HEK293 (cell line): ENCODE measurements at regions not wholly inside any gene's neighbourhood (a gene's known extent, or its start where the extent isn't known, plus 50 kb on each side); places are given as distances from the start of the nearest gene placed in this dataset.
A peak's percentile ranks its signal among the peaks of the same experiment; 100 is the strongest.

Experiments
- CTCF ChIA-PET: fragments of 350-600 bp; formaldehyde crosslinking; extraction: SDS; loops from one replicate; lab custom pipeline; 2021; ENCODE audit warnings: antibody characterized with exemption; lab: Yijun Ruan, JAX
- POLR2A ChIA-PET: fragments of 300-600 bp; formaldehyde crosslinking; extraction: SDS; loops from one replicate; lab custom pipeline; 2020; ENCODE audit warnings: antibody characterized with exemption, inconsistent platforms; lab: Yijun Ruan, JAX
- H3K27ac ChIP-seq: fragments of 200-500 bp; sonication (Bioruptor generic); 2 replicates; pipeline ENCODE4 v1.5.1; 2014; ENCODE audit warnings: low read depth, low read length, control low read depth, inconsistent platforms; ENCODE audit errors: extremely low read depth
- H3K36me3 ChIP-seq, 2 experiments: fragments of 200-500 bp in 1 of 2; sonication (Bioruptor generic) in 1 of 2; 1 replicate in 1 of 2; 2 replicates in 1 of 2; pipeline ENCODE4 v1.5.1; 2014 to 2017; ENCODE audit warnings: inconsistent platforms in 2 of 2, low read length in 2 of 2; ENCODE audit not compliant: control insufficient read depth in 2 of 2, insufficient read depth in 1 of 2
- H3K4me1 ChIP-seq: fragments of 200-500 bp; sonication (Bioruptor generic); 2 replicates; pipeline ENCODE4 v1.5.1; 2014; ENCODE audit warnings: mild to moderate bottlenecking, low read length, inconsistent platforms; ENCODE audit not compliant: control insufficient read depth, insufficient read depth
- H3K4me3 ChIP-seq: 2 replicates; pipeline ENCODE4 v1.5.1; 2011; ENCODE audit warnings: low read depth, mild to moderate bottlenecking, control low read depth, low read length, moderate library complexity
- H3K9me3 ChIP-seq: fragments of 200-500 bp; sonication (Bioruptor generic); 2 replicates; pipeline ENCODE4 v1.5.1; 2014; ENCODE audit warnings: low read depth, low read length, inconsistent platforms; ENCODE audit not compliant: control insufficient read depth, insufficient read depth
- GLI2 ChIP-seq: fragments of 450-650 bp; formaldehyde crosslinking; IDR thresholded peaks from 2 replicates; pipeline ENCODE4; 2017; ENCODE audit warnings: missing biosample characterization, missing genetic modification characterization, low read depth, borderline replicate concordance
- GLIS1 ChIP-seq: fragments of 450-650 bp; formaldehyde crosslinking; IDR thresholded peaks from 2 replicates; pipeline ENCODE4 v1.5.1; 2016; ENCODE audit warnings: missing biosample characterization, missing genetic modification characterization
- GLIS2 ChIP-seq: fragments of 450-650 bp; formaldehyde crosslinking; IDR thresholded peaks from 2 replicates; pipeline ENCODE4 v1.5.1; 2016; ENCODE audit warnings: missing biosample characterization, missing genetic modification characterization
- KLF17 ChIP-seq: fragments of 450-650 bp; formaldehyde crosslinking; IDR thresholded peaks from 2 replicates; pipeline ENCODE4 v1.5.1; 2016; ENCODE audit warnings: missing biosample characterization, missing genetic modification characterization
- OVOL3 ChIP-seq: fragments of 450-650 bp; formaldehyde crosslinking; IDR thresholded peaks from 2 replicates; pipeline ENCODE4 v1.5.1; 2016; ENCODE audit warnings: missing biosample characterization, missing genetic modification characterization
- RBAK ChIP-seq: fragments of 450-650 bp; formaldehyde crosslinking; IDR thresholded peaks from 2 replicates; pipeline ENCODE4 v1.5.1; 2016; ENCODE audit warnings: missing biosample characterization, missing genetic modification characterization
- ZBTB1 ChIP-seq: fragments of 450-650 bp; formaldehyde crosslinking; IDR thresholded peaks from 2 replicates; pipeline ENCODE4 v1.5.1; 2016; ENCODE audit warnings: missing biosample characterization, missing genetic modification characterization
- ZFP69B ChIP-seq: fragments of 450-650 bp; formaldehyde crosslinking; IDR thresholded peaks from 2 replicates; pipeline ENCODE4 v1.5.1; 2016; ENCODE audit warnings: missing biosample characterization, missing genetic modification characterization
- ZIC2 ChIP-seq: fragments of 450-650 bp; formaldehyde crosslinking; IDR thresholded peaks from 2 replicates; pipeline ENCODE4 v1.5.1; 2016; ENCODE audit warnings: missing biosample characterization, missing genetic modification characterization
- ZNF10 ChIP-seq: fragments of 450-650 bp; formaldehyde crosslinking; IDR thresholded peaks from 2 replicates; pipeline ENCODE4 v1.5.1; 2017; ENCODE audit warnings: missing biosample characterization, missing genetic modification characterization
- ZNF223 ChIP-seq: fragments of 450-650 bp; formaldehyde crosslinking; IDR thresholded peaks from 2 replicates; pipeline ENCODE4 v1.5.1; 2016; ENCODE audit warnings: missing biosample characterization, missing genetic modification characterization
- ZNF26 ChIP-seq: fragments of 450-650 bp; formaldehyde crosslinking; IDR thresholded peaks from 2 replicates; pipeline ENCODE4 v1.5.1; 2016; ENCODE audit warnings: missing biosample characterization, missing genetic modification characterization
- ZNF335 ChIP-seq: fragments of 450-650 bp; formaldehyde crosslinking; conservative IDR thresholded peaks from 2 replicates; pipeline ENCODE4 v1.5.1; 2016; ENCODE audit warnings: missing biosample characterization, missing genetic modification characterization
- ZNF391 ChIP-seq: fragments of 450-650 bp; formaldehyde crosslinking; IDR thresholded peaks from 2 replicates; pipeline ENCODE4 v1.5.1; 2016; ENCODE audit warnings: low read depth, missing biosample characterization, missing genetic modification characterization, borderline replicate concordance
- ZNF518A ChIP-seq: fragments of 450-650 bp; formaldehyde crosslinking; conservative IDR thresholded peaks from 2 replicates; pipeline ENCODE4 v1.5.1; 2016; ENCODE audit warnings: low read depth, missing biosample characterization, missing genetic modification characterization
- ZNF555 ChIP-seq: fragments of 450-650 bp; formaldehyde crosslinking; conservative IDR thresholded peaks from 2 replicates; pipeline ENCODE4 v1.5.1; 2017; ENCODE audit warnings: missing biosample characterization, mild to moderate bottlenecking, missing genetic modification characterization, inconsistent platforms
- ZNF777 ChIP-seq: fragments of 450-650 bp; formaldehyde crosslinking; IDR thresholded peaks from 2 replicates; pipeline ENCODE4 v1.5.1; 2017; ENCODE audit warnings: missing biosample characterization, missing genetic modification characterization, borderline replicate concordance
- ZNF791 ChIP-seq: fragments of 450-650 bp; formaldehyde crosslinking; IDR thresholded peaks from 2 replicates; pipeline ENCODE4 v1.5.1; 2016; ENCODE audit warnings: missing biosample characterization, missing genetic modification characterization

GRCh38 chr2:10504994-10505820, 57.1 kb upstream of the ODC1 start:
- Histone ChIP-seq H3K36me3 (no peaks in the 10 kb centered on the region), H3K27ac (no peak overlapping the region), H3K9me3 (no peaks in the 10 kb centered on the region), H3K4me3 (no peak overlapping the region), H3K4me1 (no peaks in the 10 kb centered on the region)
- ChIA-PET POLR2A (interaction anchor here (1.8 kb wide), 1 partner anchor 57 kb away, joined by 5 read pairs; the partner anchor contains the start of gene ODC1), CTCF (no interaction called here)
- TF ChIP-seq ZNF335 (tag by site-specific recombination) (no peak), KLF17 (tag by site-specific recombination) (no peak), RBAK (tag by site-specific recombination) (no peak), ZFP69B (tag by site-specific recombination) (no peak), ZNF391 (no peak), ZNF555 (no peak), GLI2 (no peak), GLIS1 (tag by site-specific recombination) (peak; percentile 55), ZNF518A (no peak), GLIS2 (0 out of 2 replicates have a peak, but pooled peaks have one; percentile 38), ZNF223 (tag by site-specific recombination) (no peak), ZIC2 (peak; percentile 59), ZNF26 (no peak)

GRCh38 chr2:10504370-10504993, 56.4 kb upstream of the ODC1 start:
- POLR2A ChIA-PET, result no interaction called here
- Histone ChIP-seq H3K9me3 (no peaks in the 10 kb centered on the region), H3K36me3 (no peaks in the 10 kb centered on the region), H3K4me1 (no peaks in the 10 kb centered on the region), H3K27ac (no peak overlapping the region), H3K4me3 (no peak overlapping the region)
- no peak for TF ChIP-seq ZNF791 (tag by site-specific recombination)
- TF ChIP-seq ZNF10 (tag by site-specific recombination), result no peak
- TF ChIP-seq ZNF777 (tag by site-specific recombination), result no peak
- TF ChIP-seq OVOL3 (tag by site-specific recombination), result no peak
- TF ChIP-seq ZBTB1, result no peak
- CTCF ChIA-PET, result no interaction called here
